ENCODE measurements at regions not wholly inside any gene's neighbourhood (a gene's known extent, or its start where the extent isn't known, plus 50 kb on each side); places are given as distances from the start of the nearest gene placed in this dataset.

- in situ Hi-C loops (cut with MboI; ENCODE audit: low sequenced_read_pairs) (no loop called here), dilution Hi-C loops (cut with HindIII; ENCODE audit: low sequenced_read_pairs, unreplicated experiment) (no loop called here), intact Hi-C loops (cut with micrococcal nuclease) (no loop called here)
- no peak overlapping the region for H3K4ac ChIP-seq (ENCODE audit: low read depth, low read length)
- H4K91ac ChIP-seq (ENCODE audit: insufficient read depth, low read depth, low read length), result no peak overlapping the region
- no peak overlapping the region for H3K18ac ChIP-seq (ENCODE audit: low read depth, low read length)
- H3K9me1 ChIP-seq (ENCODE audit: insufficient read depth, low read length), result no peaks in the 10 kb centered on the region
- no peaks in the 10 kb centered on the region for H3K79me1 ChIP-seq (ENCODE audit: low read depth in 1 of 2, low read length in 2 of 2)
- DNase-seq, result no peak
- ChIA-PET CTCF (no interaction called here), POLR2A (ENCODE audit: unreplicated experiment) (no interaction called here)
- no peaks in the 10 kb centered on the region for H3K27me3 ChIP-seq (ENCODE audit: control insufficient read depth, insufficient read depth, low read length)
- no peak for ATAC-seq (ENCODE audit: low read depth)
- no peak overlapping the region for H3K56ac ChIP-seq (ENCODE audit: extremely low read depth, insufficient read depth, low read length)
- H3K9me3 ChIP-seq (ENCODE audit: control insufficient read depth, insufficient read depth, low read length), result no peaks in the 10 kb centered on the region
- no peak overlapping the region for H3K23ac ChIP-seq (ENCODE audit: low read depth, low read length)
- H2BK15ac ChIP-seq (ENCODE audit: low read depth, low read length), result no peak overlapping the region
- no peaks in the 10 kb centered on the region for H3K4me1 ChIP-seq (ENCODE audit: control insufficient read depth, insufficient read depth, low read length)
- no TSS peak for BruUV-seq (replicated peaks)
- H3K4me2 ChIP-seq (ENCODE audit: low read depth, low read length), result no peak overlapping the region
- no peak overlapping the region for H4K5ac ChIP-seq (ENCODE audit: low read depth, low read length)
- no peak overlapping the region for H3K9ac ChIP-seq (ENCODE audit: low read depth, low read length)
- no peaks in the 10 kb centered on the region for H4K20me1 ChIP-seq (ENCODE audit: insufficient read depth, low read length)
- H2AK9ac ChIP-seq (replicated peaks; ENCODE audit: low read depth, low read length, poor library complexity), result no peak overlapping the region
- no peaks in the 10 kb centered on the region for H3K36me3 ChIP-seq (ENCODE audit: control insufficient read depth, insufficient read depth, low read length)
- no peak overlapping the region for H2AFZ ChIP-seq (replicated peaks; ENCODE audit: low read length, poor library complexity)
- no peak overlapping the region for H4K8ac ChIP-seq (ENCODE audit: low read depth in 2 of 2, low read length in 2 of 2)
- TF ChIP-seq MXI1 (IDR thresholded peaks at IDR 0.05; ENCODE audit: borderline replicate concordance, low read depth, low read length), result no peak
- no peak for TF ChIP-seq SMC3 (IDR thresholded peaks at IDR 0.05; ENCODE audit: low read depth, low read length)
- TF ChIP-seq CHD1 (IDR thresholded peaks at IDR 0.05; ENCODE audit: low read depth, low read length), result no peak
- TF ChIP-seq BHLHE40 (IDR thresholded peaks at IDR 0.05; ENCODE audit: low read depth, low read length), result no peak
- TF ChIP-seq MAFK (IDR thresholded peaks at IDR 0.05; ENCODE audit: low read depth, low read length), result no peak
- TF ChIP-seq, protein P1, sequence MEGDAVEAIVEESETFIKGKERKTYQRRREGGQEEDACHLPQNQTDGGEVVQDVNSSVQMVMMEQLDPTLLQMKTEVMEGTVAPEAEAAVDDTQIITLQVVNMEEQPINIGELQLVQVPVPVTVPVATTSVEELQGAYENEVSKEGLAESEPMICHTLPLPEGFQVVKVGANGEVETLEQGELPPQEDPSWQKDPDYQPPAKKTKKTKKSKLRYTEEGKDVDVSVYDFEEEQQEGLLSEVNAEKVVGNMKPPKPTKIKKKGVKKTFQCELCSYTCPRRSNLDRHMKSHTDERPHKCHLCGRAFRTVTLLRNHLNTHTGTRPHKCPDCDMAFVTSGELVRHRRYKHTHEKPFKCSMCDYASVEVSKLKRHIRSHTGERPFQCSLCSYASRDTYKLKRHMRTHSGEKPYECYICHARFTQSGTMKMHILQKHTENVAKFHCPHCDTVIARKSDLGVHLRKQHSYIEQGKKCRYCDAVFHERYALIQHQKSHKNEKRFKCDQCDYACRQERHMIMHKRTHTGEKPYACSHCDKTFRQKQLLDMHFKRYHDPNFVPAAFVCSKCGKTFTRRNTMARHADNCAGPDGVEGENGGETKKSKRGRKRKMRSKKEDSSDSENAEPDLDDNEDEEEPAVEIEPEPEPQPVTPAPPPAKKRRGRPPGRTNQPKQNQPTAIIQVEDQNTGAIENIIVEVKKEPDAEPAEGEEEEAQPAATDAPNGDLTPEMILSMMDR (conservative IDR thresholded peaks at IDR 0.05; ENCODE audit: low read depth, low read length), result no peak
- TF ChIP-seq USF2 (IDR thresholded peaks at IDR 0.05; ENCODE audit: low read depth, low read length), result no peak
- no peak for TF ChIP-seq RCOR1 (IDR thresholded peaks at IDR 0.05; ENCODE audit: insufficient replicate concordance, low read length)
- TF ChIP-seq POLR2A (IDR thresholded peaks at IDR 0.05; ENCODE audit: low read depth, low read length), result no peak
- no peak for TF ChIP-seq RFX5 (IDR thresholded peaks at IDR 0.05; ENCODE audit: low read depth, low read length)
- TF ChIP-seq CEBPB (IDR thresholded peaks at IDR 0.05; ENCODE audit: low read depth, low read length), result no peak
- no peak for TF ChIP-seq RAD21 (IDR thresholded peaks at IDR 0.05; ENCODE audit: low read length)
- TF ChIP-seq ELK1 (IDR thresholded peaks at IDR 0.05; ENCODE audit: borderline replicate concordance, low read depth, low read length), result no peak
- no peak overlapping the region for H3K27ac ChIP-seq (ENCODE audit: insufficient read depth, low read length)
- H2BK5ac ChIP-seq (ENCODE audit: low read depth, low read length, poor library complexity, severe bottlenecking), result no peak overlapping the region
- no peak overlapping the region for H3K4me3 ChIP-seq (ENCODE audit: insufficient read depth, low read depth, low read length)
- no peak overlapping the region for H2BK20ac ChIP-seq (ENCODE audit: low read depth, low read length)
- H3K14ac ChIP-seq (replicated peaks; ENCODE audit: low read depth, low read length), result no peak overlapping the region
- H2AK5ac ChIP-seq (ENCODE audit: low read depth, low read length), result no peak overlapping the region
- no peak overlapping the region for H2BK120ac ChIP-seq (ENCODE audit: low read depth, low read length)
Observed at GRCh38 chr9:11595756-11596155, 983.0 kb upstream of the PTPRD start.

Measured in IMR-90 (cell line).